ENCODE measurements at regions not wholly inside any gene's neighbourhood (a gene's known extent, or its start where the extent isn't known, plus 50 kb on each side); places are given as distances from the start of the nearest gene placed in this dataset.
"Not testable (repeated sequence)": the region's sequence is repeated elsewhere in the genome, so short reads cannot be mapped to it uniquely, and the experiment has no call there.

GRCh38 chr6:22173311-22173710 is 123.5 kb downstream of the PRL start:
- no peak for DNase-seq

DNA sequence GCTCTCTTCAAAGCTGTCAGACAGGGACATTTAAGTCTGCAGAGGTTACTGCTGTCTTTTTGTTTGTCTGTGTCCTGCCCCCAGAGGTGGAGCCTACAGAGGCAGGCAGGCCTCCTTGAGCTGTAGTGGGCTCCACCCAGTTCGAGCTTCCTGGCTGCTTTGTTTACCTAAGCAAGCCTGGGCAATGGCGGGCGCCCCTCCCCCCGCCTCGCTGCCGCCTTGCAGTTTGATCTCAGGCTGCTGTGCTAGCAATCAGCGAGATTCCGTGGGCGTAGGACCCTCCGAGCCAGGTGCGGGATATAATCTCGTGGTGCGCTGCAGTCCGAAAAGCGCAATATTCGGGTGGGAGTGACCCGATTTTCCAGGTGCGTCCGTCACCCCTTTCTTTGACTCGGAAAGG is 116.6 kb downstream of the PRL start:
- DNase-seq = not testable (repeated sequence)

DNA sequence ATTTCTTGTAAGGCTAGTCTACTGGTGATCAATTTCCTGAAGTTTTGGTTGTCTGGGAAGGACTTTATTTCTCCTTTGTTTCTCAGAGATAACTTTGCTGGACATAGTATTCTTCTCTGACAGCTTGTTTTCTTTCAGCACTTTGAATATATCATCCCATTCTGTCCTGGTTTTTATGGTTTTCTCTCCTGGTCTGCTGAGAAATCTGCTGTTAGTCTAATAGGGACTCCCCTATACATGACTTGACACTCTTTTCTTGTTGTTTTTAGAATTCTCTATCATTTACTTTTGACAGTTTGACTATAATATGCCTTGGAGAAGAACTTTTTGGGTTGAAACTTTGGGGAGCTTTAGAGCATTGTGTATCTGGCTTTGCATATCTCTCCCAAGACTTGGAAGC is 112.5 kb downstream of the PRL start:
- no peak for DNase-seq

- DNase-seq = no peak
Observed at GRCh38 chr6:22189946-22190345, 106.9 kb downstream of the PRL start.

GRCh38 chr6:22194188-22194921 is 102.5 kb downstream of the PRL start:
- no peak for DNase-seq

- no peak for DNase-seq
Observed at GRCh38 chr6:22199771-22200170, 97.1 kb downstream of the PRL start.

DNA sequence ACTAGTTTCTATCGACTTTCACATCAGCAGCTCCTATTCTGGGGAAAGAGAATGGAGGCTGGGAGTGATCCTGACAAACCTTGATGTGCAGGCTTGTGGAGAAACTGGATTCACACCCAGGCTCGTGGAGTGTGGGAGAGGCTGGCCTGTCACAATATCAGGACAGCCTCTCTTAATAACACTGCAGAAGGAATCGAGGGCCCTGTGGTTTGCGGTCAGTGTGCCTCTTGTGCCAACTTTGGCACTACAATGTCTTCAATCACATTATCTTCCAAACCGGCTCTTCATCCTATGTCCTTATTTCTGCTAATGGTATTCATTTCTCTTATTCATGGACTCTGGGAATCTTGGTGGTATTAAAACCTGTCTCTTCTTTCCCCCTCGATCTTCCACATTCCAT is 92.7 kb downstream of the PRL start:
- no peak for DNase-seq

GRCh38 chr6:22205266-22205665 is 91.6 kb downstream of the PRL start:
- no peak for DNase-seq

- DNase-seq = no peak
Observed at GRCh38 chr6:22206106-22206505, 90.7 kb downstream of the PRL start.

DNA sequence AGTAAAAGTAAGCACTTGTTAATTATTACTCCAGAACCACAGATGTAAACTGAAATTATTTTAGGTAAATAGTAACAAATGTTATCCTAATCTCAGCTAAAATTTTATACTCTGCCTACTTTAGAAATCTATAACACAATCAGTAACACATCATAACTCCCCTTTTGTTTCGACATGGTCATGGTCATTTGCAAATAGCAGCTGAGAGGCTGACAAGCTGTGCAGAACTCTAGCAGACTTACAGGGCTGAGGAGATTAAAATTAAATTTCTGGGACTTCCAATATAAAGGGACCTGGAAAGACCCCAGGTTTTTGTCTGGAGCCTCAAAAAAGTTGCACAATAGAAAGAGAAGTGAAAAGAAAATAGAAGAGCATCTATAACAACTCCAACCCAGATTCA is 88.8 kb downstream of the PRL start:
- no peak for DNase-seq

DNA sequence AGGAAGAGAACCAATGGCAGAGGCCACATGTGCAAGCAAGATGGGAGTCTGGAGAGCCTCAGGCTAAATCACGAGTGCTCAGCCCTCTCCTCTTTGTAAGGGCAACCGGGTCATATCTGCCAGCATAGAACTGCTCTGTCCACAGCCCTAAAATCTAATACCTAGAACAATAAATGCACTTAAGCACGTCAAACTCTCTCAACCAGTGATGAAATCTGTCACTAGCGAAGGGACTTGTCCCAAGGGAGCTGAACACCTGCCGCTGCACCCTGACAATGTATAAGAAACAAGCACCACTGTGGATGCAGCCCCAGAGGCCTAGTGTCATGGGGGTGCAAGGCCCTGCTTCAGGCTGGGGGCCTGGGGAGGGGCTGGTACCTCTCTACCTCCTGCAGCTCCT is 82.5 kb downstream of the PRL start:
- DNase-seq = no peak

DNA sequence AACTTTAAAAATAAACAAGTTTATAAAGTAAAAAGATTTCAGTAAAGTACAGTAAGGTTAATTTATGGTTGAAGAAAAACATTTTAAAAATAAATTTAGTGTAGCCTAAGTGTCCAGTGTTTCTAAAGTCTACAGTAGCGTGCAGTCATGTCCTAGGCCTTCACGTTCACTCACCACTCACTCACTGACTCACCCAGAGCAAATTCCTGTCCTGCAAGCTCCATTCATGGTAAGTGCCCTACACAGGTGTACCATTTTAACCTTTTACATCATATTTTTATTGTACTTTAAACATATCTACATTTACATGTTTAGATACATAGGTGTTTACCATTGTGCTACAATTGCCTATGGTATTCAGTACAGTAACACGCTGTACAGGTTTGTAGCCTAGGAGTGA is 81.4 kb downstream of the PRL start:
- not testable (repeated sequence) for DNase-seq

DNA sequence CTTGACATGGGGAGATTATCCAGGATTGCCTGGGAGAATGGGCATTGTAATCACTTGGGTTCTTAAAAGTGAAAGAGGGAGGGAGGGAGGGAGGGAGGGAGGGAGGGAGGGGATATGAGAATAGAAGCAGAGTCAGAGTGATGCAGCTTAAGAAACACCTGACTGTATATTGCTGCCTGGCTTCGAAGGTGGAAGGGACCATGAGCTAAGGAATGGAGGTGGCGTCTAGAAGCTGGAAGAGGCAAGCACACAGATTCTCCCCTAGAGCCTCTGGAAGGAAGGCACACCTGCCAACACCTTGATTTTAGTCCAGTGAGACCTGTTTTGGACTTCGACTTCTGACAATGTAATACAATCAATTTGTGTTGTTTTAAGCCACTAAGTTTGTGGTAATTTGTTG is 78.4 kb downstream of the PRL start:
- no peak for DNase-seq

DNA sequence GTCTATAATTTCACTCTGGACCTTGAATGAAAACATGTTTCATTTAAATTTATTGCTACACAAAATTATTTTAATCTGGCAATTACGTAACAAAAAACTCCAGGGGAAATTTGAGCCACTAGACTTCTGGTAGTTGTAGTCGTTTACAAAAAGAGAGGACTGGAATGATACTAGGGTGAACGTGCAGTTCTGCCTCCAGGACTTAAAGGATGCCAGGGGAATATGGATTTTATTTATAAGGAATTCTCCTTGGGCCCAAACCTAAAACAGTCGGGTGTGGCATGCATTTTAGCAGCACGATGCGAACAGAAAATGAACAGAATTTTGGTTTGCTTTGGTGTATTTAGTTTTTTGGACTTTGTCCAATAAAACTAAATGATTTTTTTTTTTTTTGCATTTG is 76.9 kb downstream of the PRL start:
- no peak for DNase-seq

GRCh38 chr6:22221211-22221610 is 75.6 kb downstream of the PRL start:
- DNase-seq = no peak

DNA sequence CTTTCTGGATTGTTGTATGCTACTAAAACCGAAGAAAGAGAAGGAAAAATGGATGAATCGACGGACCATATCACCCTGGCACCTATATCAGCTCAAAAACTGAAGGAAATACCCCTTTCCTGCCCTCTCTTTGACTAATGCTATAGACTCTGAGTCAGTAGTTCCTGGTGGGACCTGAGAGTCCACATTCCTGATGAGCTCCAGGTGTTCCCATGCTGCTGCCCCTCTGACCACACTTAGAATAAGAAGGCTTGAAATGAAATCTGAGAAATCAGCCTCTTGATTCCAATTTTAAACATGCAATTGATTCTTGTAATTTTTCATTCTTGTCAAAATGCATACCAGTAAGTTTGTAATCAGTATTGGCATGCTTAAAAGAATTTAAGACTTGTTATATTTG is 75.2 kb downstream of the PRL start:
- DNase-seq = no peak

- no peak for DNase-seq
Observed at GRCh38 chr6:22222469-22222868, 74.4 kb downstream of the PRL start.

DNA sequence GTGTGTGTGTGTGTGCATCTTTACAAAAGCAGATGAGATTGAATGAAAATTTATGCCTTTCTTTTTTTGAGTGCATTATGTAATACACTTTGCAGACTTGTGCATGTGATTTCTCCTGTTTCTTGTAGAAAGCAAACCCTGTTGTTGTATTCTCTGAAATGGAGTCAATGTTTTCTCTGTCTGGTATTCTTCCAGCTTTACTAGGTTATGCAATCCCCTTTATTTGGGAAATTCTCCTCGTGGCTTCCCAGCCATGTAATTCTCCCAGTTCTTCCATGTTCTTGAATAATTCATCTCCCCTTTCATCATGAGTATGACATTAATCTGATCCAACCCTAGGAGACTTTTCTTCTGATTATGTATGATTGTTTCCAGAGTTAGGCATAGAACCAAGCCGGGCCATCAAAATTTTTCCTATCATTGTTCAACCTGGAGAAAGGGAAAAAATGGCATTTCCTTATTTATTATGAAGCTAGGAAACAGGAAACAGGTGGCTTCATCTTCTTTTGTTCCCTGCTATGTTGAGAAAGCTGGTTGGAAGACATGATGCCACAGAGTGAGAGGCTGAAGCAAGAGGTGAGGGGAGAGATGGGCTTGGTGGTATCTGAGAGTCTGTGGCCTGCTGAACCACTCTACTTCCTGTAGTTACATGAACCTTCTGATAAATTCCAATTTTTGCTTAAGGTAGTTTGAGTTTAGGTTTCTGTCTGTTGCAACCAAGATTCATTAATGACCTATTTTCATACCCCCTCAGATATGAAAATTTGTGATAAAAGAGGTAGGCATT is 68.8 kb downstream of the PRL start:
- DNase-seq = no peak

DNA sequence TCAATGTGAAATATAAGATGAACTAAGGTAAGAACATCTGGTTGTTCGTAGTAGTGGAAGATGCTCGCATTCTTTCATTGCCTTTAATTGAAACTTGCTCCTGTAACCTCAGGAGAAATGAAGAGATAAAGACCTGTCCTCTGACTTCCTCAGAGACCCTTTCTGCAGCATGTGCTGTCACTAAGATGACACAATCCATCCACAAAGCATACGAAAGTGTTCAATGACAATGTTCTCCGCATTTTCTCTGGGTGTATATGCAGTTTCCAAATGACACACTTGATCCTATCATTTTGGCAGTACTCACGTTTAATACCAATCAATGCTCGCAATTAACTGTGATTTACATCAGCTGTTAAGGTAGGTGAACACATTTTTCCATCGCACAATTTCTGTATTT is 65.8 kb downstream of the PRL start:
- no peak for DNase-seq

DNA sequence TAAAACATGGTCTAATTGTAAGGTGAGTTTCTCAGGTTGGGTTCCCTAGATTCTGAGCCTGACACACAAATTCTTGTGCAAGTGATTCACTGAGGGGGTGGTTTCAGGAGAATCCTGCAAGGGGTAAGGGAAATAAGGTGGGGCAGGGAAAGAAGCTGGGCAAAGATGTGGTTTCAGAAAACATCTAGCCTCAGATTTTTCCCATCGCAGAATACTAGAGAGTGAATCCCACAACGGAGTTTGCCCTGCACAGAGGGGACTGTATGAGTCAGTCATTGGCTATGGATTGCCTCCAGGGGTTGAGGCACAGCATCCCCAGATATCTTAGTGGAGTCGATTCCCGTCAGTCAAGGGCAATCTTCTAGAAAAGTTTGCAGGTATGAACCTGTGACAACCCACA is 65.2 kb downstream of the PRL start:
- no peak for DNase-seq

DNA sequence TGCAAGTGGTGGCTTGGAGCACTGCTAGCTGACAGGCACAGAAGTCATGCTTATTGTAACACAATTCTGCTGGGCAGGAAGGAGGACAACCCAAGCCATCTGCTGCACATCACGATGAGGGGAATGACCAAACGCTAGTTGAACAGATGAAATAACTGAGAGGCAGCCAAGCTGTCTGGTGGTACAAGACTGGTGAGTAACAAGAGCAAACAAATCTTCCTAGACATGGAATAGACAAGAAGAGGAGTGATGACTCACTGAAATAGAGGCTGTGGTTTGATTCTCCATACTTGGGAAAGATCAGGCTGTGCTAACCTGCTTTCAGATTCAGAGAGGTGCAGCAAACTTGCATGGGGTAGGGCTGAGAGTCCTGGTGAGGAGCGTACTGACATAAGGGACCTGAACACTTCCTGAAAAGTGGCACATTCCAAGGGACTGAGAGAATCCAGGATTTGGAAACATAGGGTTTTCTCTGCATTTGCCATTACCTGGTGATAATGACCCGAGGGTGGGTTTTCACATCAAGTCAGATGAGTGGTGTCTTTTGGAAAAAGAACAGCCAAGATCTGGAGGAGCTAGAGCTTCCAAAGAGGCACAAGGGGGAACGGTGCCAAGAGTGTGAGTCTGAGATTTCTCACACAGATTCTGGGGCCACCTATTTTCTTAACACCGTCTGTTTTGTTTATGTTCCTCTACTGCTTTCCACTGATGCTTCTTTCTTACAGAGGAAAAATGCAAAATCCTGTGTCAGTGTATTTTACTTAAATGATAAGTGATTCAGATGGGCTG is 60.0 kb downstream of the PRL start:
- no peak for DNase-seq
